ENCODE measurements at regions not wholly inside any gene's neighbourhood (a gene's known extent, or its start where the extent isn't known, plus 50 kb on each side); places are given as distances from the start of the nearest gene placed in this dataset.
"Not testable (repeated sequence)": the region's sequence is repeated elsewhere in the genome, so short reads cannot be mapped to it uniquely, and the experiment has no call there.

- no peak for DNase-seq (ENCODE audit: low read depth)
These were observed 882.9 kb upstream of the B3GALT2 start for GRCh38 chr1:194069168-194069830.

DNA sequence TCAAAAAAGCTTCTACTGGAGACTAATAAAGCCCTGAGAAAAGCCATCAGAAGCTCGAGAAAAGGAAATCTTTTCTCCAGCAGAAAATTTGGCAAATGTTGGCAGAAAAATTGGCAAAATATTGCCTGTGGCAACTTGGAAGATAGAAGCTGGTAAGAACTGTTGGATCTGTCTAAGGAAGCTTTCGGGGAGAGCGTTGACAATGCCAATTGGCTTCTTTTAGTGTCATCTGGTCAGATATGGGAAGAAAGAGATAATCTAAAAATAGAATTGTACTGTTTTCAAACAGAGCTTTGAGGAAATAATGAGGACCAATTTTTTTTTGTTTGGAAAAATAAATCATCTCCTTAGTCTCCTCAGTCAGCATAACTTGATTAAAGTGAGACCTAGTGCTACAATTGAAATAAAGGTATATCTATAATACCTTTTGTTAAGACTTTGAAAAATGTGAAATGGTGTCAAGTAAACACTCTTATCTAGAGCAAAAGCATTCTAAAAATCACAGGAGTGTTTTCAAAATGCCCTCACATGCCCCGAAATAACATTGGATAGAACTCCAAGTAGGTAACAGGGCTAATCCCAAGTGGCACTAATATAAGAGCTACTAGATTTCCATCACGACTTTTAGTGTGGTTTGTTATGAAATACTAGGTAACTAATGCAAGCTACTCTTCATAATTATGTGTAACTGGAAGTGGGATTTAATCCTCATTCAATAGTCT lies 882.2 kb upstream of the B3GALT2 start:
- no peak for DNase-seq (ENCODE audit: low read depth)

DNA sequence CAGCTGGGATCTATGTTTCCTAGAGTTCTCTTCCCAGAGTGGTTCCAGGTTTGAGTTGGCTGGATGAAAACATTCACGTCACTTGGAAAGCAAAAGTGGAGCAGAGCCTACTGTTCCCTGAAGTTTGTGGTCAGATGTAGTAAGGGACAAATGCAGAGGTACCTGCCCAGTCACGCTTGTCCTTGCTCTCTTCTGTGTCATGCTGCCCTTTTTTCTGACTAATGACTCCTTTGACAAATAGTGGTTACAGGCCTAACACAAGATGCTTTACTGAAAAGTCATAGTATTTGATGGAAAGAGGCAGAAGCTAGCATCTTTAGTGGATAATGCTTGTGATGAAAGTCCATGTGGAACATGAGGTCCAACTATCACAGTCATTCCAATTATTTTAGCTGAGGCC lies 881.4 kb upstream of the B3GALT2 start:
- DNase-seq (ENCODE audit: low read depth): no peak

GRCh38 chr1:194062962-194063361 lies 876.5 kb upstream of the B3GALT2 start:
- no peak for DNase-seq (ENCODE audit: low read depth)

GRCh38 chr1:194062526-194062925 lies 876.1 kb upstream of the B3GALT2 start:
- DNase-seq (ENCODE audit: low read depth): no peak

GRCh38 chr1:194060481-194060880 lies 874.1 kb upstream of the B3GALT2 start:
- no peak for DNase-seq (ENCODE audit: low read depth)

DNA sequence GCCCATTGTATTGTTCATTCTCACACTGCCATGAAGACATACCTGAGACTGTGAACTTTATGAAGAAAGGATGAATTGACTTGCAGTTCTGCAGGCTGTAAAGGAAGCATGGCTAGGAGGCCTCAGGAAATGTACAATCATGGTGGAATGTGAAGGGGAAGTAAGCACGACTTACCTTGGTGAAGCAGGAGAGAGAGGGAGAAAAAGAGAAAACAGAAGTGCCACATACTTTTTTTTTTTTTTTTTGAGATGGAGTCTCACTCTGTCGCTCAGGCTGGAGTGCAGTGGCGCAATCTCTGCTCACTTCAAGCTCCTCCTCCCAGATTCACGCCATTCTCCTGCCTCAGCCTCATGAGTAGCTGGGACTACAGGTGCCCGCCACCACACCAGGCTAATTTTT lies 871.9 kb upstream of the B3GALT2 start:
- DNase-seq (ENCODE audit: low read depth): not testable (repeated sequence)

DNA sequence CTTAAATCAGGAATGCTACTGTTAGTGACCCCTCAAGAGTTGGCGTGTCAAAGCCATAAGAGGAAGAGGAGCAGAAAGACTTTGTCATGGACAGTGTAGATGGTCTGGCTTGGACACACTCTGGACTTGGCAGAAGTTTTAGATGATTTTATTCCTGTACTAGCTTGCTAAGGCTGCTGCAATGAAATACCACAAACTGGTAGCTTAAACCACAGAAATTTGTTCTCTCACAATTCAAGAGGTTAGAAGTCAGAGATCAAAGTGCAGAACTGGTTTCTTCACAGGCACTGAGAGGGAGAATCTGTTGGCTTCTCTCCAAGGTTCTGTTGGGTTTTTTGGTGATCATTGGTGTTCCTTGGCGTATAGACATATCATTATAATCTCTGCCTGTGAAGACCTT lies 869.8 kb upstream of the B3GALT2 start:
- DNase-seq (ENCODE audit: low read depth): no peak

DNA sequence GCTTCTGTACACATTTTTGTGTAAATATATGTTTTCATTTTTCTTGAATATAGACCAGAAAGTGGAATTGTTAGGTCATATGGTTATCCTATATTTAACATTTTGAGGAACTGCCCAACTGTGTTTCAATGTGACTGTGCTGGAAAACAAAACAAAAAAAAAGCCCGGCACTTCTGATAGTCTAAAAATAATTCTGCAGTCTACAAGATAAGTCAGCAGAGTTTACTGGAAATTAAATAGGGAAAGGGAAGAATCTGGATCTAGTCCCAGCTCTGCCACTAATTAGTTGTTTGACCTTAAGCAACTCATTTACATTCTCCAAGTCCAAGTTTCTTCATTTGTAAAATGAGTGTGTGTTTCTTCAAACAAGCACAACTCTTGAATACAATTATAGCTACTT lies 869.1 kb upstream of the B3GALT2 start:
- DNase-seq (ENCODE audit: low read depth): no peak

DNA sequence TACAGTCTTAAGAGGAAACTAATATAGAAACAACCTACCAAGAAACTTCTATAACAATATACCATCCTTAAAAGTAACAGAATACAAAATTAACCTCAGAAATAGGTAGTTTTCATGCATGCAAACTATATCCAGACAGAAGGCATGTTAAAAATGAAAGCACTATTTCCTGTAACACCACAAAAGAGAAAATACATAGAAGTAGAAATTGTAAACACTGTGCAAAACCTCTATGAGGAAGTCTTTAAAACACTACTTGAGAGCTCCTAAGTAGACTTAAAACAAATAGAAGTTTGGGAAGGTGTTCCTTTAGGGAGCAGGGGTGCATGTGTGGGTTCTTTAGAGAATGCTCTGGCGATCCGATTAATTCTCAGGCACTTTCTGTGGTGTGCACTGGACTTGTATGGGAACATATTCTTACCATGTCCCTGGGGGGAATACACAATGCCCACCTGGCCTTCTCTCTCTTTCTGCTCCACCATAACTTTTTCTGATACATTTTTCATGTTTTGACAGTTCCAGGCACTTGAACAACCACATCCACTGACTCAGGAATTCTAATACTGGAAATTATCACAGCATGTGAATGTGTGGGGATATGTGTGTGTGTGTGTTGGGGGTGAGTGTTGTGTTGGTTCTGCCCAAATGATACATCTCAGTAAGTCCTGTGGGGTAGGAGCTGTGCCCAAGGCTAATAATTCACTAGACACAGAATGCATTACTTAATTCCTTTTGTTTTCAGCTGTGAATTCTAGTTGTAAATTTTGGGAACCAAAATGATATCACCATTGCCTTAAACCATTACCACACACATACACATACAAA lies 866.3 kb upstream of the B3GALT2 start:
- no peak for DNase-seq (ENCODE audit: low read depth)

GRCh38 chr1:194047921-194048320 lies 861.5 kb upstream of the B3GALT2 start:
- no peak for DNase-seq (ENCODE audit: low read depth)

- no peak for DNase-seq (ENCODE audit: low read depth)
These were observed 860.8 kb upstream of the B3GALT2 start for GRCh38 chr1:194047206-194047605.

GRCh38 chr1:194045416-194045815 lies 859.0 kb upstream of the B3GALT2 start:
- no peak for DNase-seq (ENCODE audit: low read depth)

DNA sequence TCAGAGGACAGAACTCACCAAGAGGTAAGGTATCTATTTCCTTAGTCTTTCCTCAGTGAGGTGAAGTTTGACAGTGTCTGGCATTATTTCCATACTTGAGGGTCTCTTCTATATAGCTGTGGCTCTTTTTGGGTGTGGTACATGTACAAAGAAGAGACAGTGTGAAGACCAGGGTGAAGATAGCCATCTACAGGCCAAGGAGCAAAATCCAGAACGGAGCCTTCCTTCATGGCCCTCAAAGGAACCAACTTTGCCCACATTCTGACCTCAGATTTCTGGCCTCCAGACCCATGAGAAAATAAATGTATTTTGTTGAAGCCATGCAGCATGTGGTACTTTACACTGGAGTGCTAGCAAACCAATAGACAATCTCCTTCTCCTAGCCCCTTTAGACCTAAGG lies 858.5 kb upstream of the B3GALT2 start:
- no peak for DNase-seq (ENCODE audit: low read depth)

- DNase-seq (ENCODE audit: low read depth): no peak
These were observed 857.8 kb upstream of the B3GALT2 start for GRCh38 chr1:194043984-194044755.

- no peak for DNase-seq (ENCODE audit: low read depth)
These were observed 856.3 kb upstream of the B3GALT2 start for GRCh38 chr1:194042736-194043135.

DNA sequence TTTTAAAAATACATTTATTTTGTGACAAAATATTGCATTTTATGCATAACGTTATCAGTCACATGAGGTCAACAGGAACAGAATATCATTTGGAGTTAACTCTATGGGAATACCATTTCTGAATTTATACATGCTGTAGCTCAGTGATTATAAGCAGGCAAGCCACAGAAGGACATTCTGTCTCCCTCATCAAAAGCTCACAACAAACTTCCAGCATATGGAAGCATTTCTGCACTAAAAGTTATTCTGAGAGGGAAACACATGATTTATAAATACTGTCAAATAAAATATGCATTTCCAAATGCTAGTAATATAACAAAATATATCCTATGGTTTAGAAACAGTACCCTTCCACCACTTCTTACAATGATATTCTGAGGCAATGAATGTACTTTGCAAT lies 854.1 kb upstream of the B3GALT2 start:
- DNase-seq (ENCODE audit: low read depth): no peak

DNA sequence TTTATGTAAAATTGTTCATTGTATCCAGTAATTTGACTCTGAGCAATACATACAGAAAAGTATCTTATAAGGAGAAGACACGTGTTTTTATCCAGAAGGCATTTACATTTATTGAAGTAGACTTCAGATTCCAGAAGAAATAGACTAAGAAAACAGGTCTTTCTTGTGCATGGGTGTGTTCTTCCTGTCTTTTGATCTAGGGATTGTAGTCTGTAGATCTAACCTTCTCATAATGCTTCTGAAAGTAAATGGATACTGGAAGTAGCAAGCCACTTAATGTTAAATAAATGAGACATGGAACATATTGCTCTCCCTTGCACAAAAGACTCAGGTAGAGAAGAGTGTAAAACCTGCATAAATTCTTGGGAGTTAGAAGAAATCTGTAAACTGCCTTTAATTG lies 853.2 kb upstream of the B3GALT2 start:
- DNase-seq (ENCODE audit: low read depth): no peak

GRCh38 chr1:194033646-194034045 lies 847.2 kb upstream of the B3GALT2 start:
- DNase-seq (ENCODE audit: low read depth): no peak

GRCh38 chr1:194028002-194028401 lies 841.6 kb upstream of the B3GALT2 start:
- no peak for DNase-seq (ENCODE audit: low read depth)

GRCh38 chr1:194026422-194026821 lies 840.0 kb upstream of the B3GALT2 start:
- no peak for DNase-seq (ENCODE audit: low read depth)

DNA sequence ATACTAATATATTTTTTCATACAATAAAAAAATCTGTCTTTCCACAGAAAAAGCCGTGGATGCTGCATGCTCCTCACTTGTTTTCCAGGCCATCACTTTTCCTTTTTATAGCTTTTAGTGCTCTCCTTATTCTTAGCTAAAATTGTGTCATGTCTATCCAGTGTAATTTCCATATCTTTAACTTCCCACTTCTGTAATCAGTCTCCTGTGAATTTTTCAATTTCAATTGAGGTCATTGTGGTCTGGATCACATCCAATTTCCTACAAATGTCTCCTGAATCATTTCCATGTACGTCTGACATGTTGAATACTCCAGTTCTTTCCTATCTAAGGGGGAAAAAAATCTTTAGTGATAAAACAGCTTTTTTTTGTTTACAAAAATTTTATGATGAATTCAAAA lies 838.2 kb upstream of the B3GALT2 start:
- no peak for DNase-seq (ENCODE audit: low read depth)
